Endodermal cell (in vitro differentiated cells): ENCODE measurements at regions not wholly inside any gene's neighbourhood (a gene's known extent, or its start where the extent isn't known, plus 50 kb on each side); places are given as distances from the start of the nearest gene placed in this dataset.

ENCODE experiments used
- DNase-seq: peaks from one replicate; pipeline ENCODE4 v3.0.0-alpha.2; 2017
- H3K27ac ChIP-seq: 2 replicates; pipeline ENCODE4 v1.5.1; 2013; ENCODE audit warnings: mild to moderate bottlenecking, low read depth, low read length, moderate library complexity
- H3K27me3 ChIP-seq: 2 replicates; pipeline ENCODE4 v1.6.1; 2013; ENCODE audit warnings: mild to moderate bottlenecking, low read length, moderate library complexity; ENCODE audit not compliant: insufficient read depth, control insufficient read depth, poor library complexity, severe bottlenecking
- H3K36me3 ChIP-seq: 2 replicates; pipeline ENCODE4 v1.7.0; 2013; ENCODE audit warnings: mild to moderate bottlenecking, low read length, moderate library complexity; ENCODE audit not compliant: control insufficient read depth, insufficient read depth
- H3K4me1 ChIP-seq: one replicate; pipeline ENCODE4 v1.7.0; 2013; ENCODE audit warnings: low read length; ENCODE audit not compliant: control insufficient read depth, insufficient read depth
- H3K4me3 ChIP-seq: 2 replicates; pipeline ENCODE4 v1.5.1; 2013; ENCODE audit warnings: mild to moderate bottlenecking, low read length, moderate library complexity
- H3K9ac ChIP-seq: 2 replicates; pipeline ENCODE4 v1.6.1; 2013; ENCODE audit warnings: mild to moderate bottlenecking, low read length, moderate library complexity; ENCODE audit not compliant: poor library complexity, severe bottlenecking; ENCODE audit errors: extremely low read depth
- H3K9me3 ChIP-seq: 2 replicates; pipeline ENCODE4 v1.6.1; 2013; ENCODE audit warnings: mild to moderate bottlenecking, low read length, moderate library complexity; ENCODE audit not compliant: control insufficient read depth
- H3K27ac Mint-ChIP-seq: 2 replicates; pipeline ENCODE4 v1.8.0; 2020; ENCODE audit warnings: mixed read lengths
- H3K27me3 Mint-ChIP-seq: 2 replicates; pipeline ENCODE4 v1.8.0; 2021; ENCODE audit warnings: mild to moderate bottlenecking, mixed read lengths; ENCODE audit not compliant: insufficient read depth
- H3K36me3 Mint-ChIP-seq: 2 replicates; pipeline ENCODE4 v1.8.0; 2020; ENCODE audit warnings: low read depth, mixed read lengths
- H3K4me1 Mint-ChIP-seq: 2 replicates; pipeline ENCODE4 v1.8.0; 2020; ENCODE audit warnings: mixed read lengths
- H3K4me3 Mint-ChIP-seq: 2 replicates; pipeline ENCODE4 v1.8.0; 2020; ENCODE audit warnings: mild to moderate bottlenecking, moderate library complexity, mixed read lengths
- H3K9me3 Mint-ChIP-seq: 2 replicates; pipeline ENCODE4 v1.8.0; 2020; ENCODE audit warnings: mild to moderate bottlenecking, mixed read lengths
- WGBS, 2 experiments: methylation state at CpG; one replicate each; pipeline versions ENCODE4 v1.1.5 to v1.1.7; 2013; ENCODE audit warnings: missing lambda C conversion rate in 2 of 2, mixed read lengths in 1 of 2; ENCODE audit not compliant: insufficient coverage in 1 of 2, insufficient read length in 1 of 2; 5-methylcytosine and 5-hydroxymethylcytosine counted together
- TF ChIP-seq, protein P1 (sequence below): fragments of 200-600 bp; sonication (generic); conservative IDR thresholded peaks from 2 replicates; pipeline ENCODE4 v1.5.0; 2021; ENCODE audit warnings: antibody characterized with exemption, mild to moderate bottlenecking

DNA sequence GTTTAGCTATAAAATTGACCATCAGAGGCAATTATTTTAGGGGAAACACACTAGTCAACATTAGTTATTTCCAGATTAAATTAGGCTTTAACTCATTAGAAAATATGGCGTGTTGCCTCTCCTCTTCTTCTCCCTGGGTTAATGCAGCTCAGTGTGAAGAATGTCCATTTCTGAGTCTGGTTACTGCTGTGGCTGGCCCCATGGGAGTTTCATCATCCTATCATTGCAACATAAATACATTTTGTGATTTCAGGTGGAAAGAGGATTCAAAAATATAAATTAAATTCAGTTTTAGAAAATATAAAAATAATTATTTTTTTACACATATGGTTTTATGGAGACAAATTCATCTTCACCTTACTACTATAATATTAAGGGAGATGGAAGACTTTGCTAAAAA, 288.5 kb upstream of the ARSJ start:
- H3K4me1 ChIP-seq = no peaks in the 10 kb centered on the region
- Mint-ChIP-seq H3K4me1 (no peaks in the 10 kb centered on the region), H3K36me3 (no peaks in the 10 kb centered on the region), H3K27me3 (no peaks in the 10 kb centered on the region), H3K9me3 (peaks cover under 1% of the 10 kb centered on the region), H3K4me3 (no peak overlapping the region), H3K27ac (no peak overlapping the region)
- H3K27ac ChIP-seq = no peak overlapping the region
- no peaks in the 10 kb centered on the region for H3K27me3 ChIP-seq
- H3K9ac ChIP-seq = no peak overlapping the region
- DNase-seq = no peak
- no peaks in the 10 kb centered on the region for H3K9me3 ChIP-seq
- TF ChIP-seq, protein P1, sequence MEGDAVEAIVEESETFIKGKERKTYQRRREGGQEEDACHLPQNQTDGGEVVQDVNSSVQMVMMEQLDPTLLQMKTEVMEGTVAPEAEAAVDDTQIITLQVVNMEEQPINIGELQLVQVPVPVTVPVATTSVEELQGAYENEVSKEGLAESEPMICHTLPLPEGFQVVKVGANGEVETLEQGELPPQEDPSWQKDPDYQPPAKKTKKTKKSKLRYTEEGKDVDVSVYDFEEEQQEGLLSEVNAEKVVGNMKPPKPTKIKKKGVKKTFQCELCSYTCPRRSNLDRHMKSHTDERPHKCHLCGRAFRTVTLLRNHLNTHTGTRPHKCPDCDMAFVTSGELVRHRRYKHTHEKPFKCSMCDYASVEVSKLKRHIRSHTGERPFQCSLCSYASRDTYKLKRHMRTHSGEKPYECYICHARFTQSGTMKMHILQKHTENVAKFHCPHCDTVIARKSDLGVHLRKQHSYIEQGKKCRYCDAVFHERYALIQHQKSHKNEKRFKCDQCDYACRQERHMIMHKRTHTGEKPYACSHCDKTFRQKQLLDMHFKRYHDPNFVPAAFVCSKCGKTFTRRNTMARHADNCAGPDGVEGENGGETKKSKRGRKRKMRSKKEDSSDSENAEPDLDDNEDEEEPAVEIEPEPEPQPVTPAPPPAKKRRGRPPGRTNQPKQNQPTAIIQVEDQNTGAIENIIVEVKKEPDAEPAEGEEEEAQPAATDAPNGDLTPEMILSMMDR = no peak
- H3K4me3 ChIP-seq = no peak overlapping the region
- 100% methylated on average over 1 of the region's 1 CpG; no CpG with 5 or more reads in 1 of the 2 experiments for WGBS, 2 experiments
- H3K36me3 ChIP-seq = no peaks in the 10 kb centered on the region

DNA sequence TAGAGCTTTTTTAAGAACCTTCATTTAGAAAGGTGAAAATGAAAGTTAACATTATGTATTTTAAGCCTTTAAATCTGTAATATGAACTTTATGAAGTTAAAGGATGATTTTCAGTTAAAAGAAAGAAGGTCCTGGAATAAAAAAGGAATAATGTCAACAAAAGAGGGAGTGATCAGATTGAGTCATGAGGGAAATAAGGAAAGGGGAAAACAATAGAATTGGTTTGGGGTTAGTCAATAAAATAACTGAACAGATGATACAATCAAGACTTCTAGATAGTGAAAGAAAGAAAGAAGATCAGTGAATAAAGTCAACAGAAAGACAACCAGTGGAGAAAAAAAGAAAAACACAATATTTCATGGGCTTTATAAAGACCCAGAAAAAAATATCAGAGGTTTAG, 291.6 kb upstream of the ARSJ start:
- Histone ChIP-seq H3K27me3 (no peaks in the 10 kb centered on the region), H3K9ac (no peak overlapping the region), H3K36me3 (no peaks in the 10 kb centered on the region), H3K9me3 (no peaks in the 10 kb centered on the region), H3K27ac (no peak overlapping the region), H3K4me1 (peaks cover 6% of the 10 kb centered on the region), H3K4me3 (no peak overlapping the region)
- Mint-ChIP-seq H3K27me3 (no peaks in the 10 kb centered on the region), H3K9me3 (no peaks in the 10 kb centered on the region), H3K36me3 (no peaks in the 10 kb centered on the region), H3K4me3 (no peak overlapping the region), H3K4me1 (peaks cover 16% of the 10 kb centered on the region), H3K27ac (no peak overlapping the region)
- TF ChIP-seq, protein P1 = no peak
- no peak for DNase-seq

DNA sequence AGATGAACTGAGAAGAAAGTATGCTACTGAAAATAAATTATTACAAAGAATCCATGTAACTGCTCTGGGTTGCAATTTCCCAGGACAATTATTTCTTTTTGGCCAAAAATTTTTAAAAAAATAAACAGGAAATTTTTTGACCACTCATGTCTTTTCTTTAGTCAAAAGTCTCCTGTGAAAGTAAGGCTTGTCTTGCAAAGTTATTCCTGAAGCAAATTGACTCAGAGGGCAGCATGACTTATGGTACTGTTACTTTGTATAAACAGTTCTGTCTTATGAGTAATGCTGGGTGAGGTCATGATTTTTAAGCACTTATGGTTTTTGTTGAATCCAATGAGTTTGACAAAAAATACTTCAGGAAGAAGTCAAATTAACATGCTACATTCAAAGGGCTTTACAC, 292.8 kb upstream of the ARSJ start:
- Histone ChIP-seq H3K4me3 (no peak overlapping the region), H3K9ac (no peak overlapping the region), H3K36me3 (no peaks in the 10 kb centered on the region), H3K4me1 (peaks cover 7% of the 10 kb centered on the region), H3K27me3 (no peaks in the 10 kb centered on the region), H3K9me3 (no peaks in the 10 kb centered on the region), H3K27ac (no peak overlapping the region)
- Mint-ChIP-seq H3K36me3 (no peaks in the 10 kb centered on the region), H3K9me3 (no peaks in the 10 kb centered on the region), H3K4me3 (no peak overlapping the region), H3K4me1 (peaks cover 16% of the 10 kb centered on the region), H3K27me3 (no peaks in the 10 kb centered on the region), H3K27ac (no peak overlapping the region)
- TF ChIP-seq, protein P1 = no peak
- no peak for DNase-seq
